H1 (cell line): ENCODE measurements at regions not wholly inside any gene's neighbourhood (a gene's known extent, or its start where the extent isn't known, plus 50 kb on each side); places are given as distances from the start of the nearest gene placed in this dataset.

Experiments used
- CTCF ChIA-PET: fragments of 300-600 bp; sonication (Branson Sonifier 250); formaldehyde crosslinking; loops from one replicate; lab custom pipeline; 2021; ENCODE audit not compliant: partially characterized antibody; lab: Charles Lee
- POLR2A ChIA-PET: fragments of 300-600 bp; sonication (Branson Sonifier 250); formaldehyde crosslinking; loops from one replicate; lab custom pipeline; 2021; ENCODE audit warnings: inconsistent platforms; ENCODE audit not compliant: partially characterized antibody; lab: Charles Lee
- DNase-seq, 2 experiments: peaks; one replicate each; pipeline versions ENCODE4 v3.0.0 to v3.0.0-alpha.2; 2010 to 2022; ENCODE audit warnings: low spot score in 2 of 2, low read depth in 1 of 2, mixed read lengths in 1 of 2
- FAIRE-seq: peaks from 2 replicates; lab custom pipeline; 2011; peaks lifted over from hg19 to GRCh38; lab: Jason Lieb, UNC
- H2AFZ ChIP-seq: 2 replicates; pipeline ENCODE4 v1.8.1; 2012; ENCODE audit warnings: low read length, inconsistent platforms
- H2AK5ac ChIP-seq: 2 replicates; pipeline ENCODE4 v1.6.1; 2013; ENCODE audit warnings: low read depth, low read length
- H2BK120ac ChIP-seq: replicated peaks from 2 replicates; pipeline ENCODE3; 2013; ENCODE audit warnings: low read depth, low read length, inconsistent platforms
- H2BK12ac ChIP-seq: 2 replicates; pipeline ENCODE4 v1.6.1; 2013; ENCODE audit warnings: low read depth, low read length
- H2BK15ac ChIP-seq: 2 replicates; pipeline ENCODE4 v1.6.1; 2013; ENCODE audit warnings: low read length
- H2BK20ac ChIP-seq: 2 replicates; pipeline ENCODE4 v1.6.1; 2013; ENCODE audit warnings: low read length
- H2BK5ac ChIP-seq: 2 replicates; pipeline ENCODE4 v1.6.1; 2013; ENCODE audit warnings: low read depth, low read length
- H3K14ac ChIP-seq: 2 replicates; pipeline ENCODE4 v1.6.1; 2013; ENCODE audit warnings: inconsistent platforms; ENCODE audit not compliant: insufficient read length
- H3K18ac ChIP-seq: 2 replicates; pipeline ENCODE4 v1.6.1; 2013; ENCODE audit warnings: low read length; ENCODE audit errors: extremely low read depth
- H3K23ac ChIP-seq: 2 replicates; pipeline ENCODE4 v1.6.1; 2013; ENCODE audit warnings: inconsistent platforms; ENCODE audit not compliant: insufficient read length
- H3K23me2 ChIP-seq: 2 replicates; pipeline ENCODE4 v1.6.1; 2013; ENCODE audit warnings: low read depth, low read length
- H3K27ac ChIP-seq: 2 replicates; pipeline ENCODE4 v1.6.1; 2011; ENCODE audit warnings: low read depth, low read length, inconsistent platforms
- H3K27me3 ChIP-seq, 4 experiments: replicated peaks in 1 of 4; 1 replicate in 1 of 4; 2 replicates in 3 of 4; pipeline versions ENCODE4 v1.6.1 to v1.8.1; 2011 to 2013; ENCODE audit warnings: low read length in 3 of 4, mild to moderate bottlenecking in 3 of 4, inconsistent platforms in 2 of 4, mixed read lengths in 2 of 4, moderate library complexity in 1 of 4; ENCODE audit not compliant: control insufficient read depth in 3 of 4, insufficient read depth in 3 of 4; ENCODE audit errors: extremely low read depth in 1 of 4
- H3K36me3 ChIP-seq, 4 experiments: 2 replicates each; pipeline versions ENCODE4 v1.6.1 to v1.8.1; 2011 to 2013; ENCODE audit warnings: mild to moderate bottlenecking in 4 of 4, low read length in 3 of 4, moderate library complexity in 2 of 4, control low read depth in 1 of 4, inconsistent platforms in 1 of 4; ENCODE audit not compliant: insufficient read depth in 4 of 4, control insufficient read depth in 2 of 4
- H3K4ac ChIP-seq: replicated peaks from 2 replicates; pipeline ENCODE3; 2013; ENCODE audit warnings: low read length, low read depth, mixed read lengths, inconsistent platforms; ENCODE audit not compliant: insufficient read length
- H3K4me1 ChIP-seq, 4 experiments: replicated peaks in 1 of 4; 1 replicate in 1 of 4; 2 replicates in 3 of 4; pipeline versions ENCODE4 v1.6.1 to v1.8.1; 2011 to 2013; ENCODE audit warnings: low read length in 3 of 4, inconsistent platforms in 2 of 4, mixed read lengths in 1 of 4; ENCODE audit not compliant: insufficient read depth in 4 of 4, control insufficient read depth in 3 of 4
- H3K4me2 ChIP-seq, 2 experiments: 2 replicates each; pipeline versions ENCODE4 v1.6.1 to v1.8.1; 2011 to 2013; ENCODE audit warnings: low read depth in 2 of 2, low read length in 2 of 2, control low read depth in 1 of 2, inconsistent platforms in 1 of 2, mild to moderate bottlenecking in 1 of 2; ENCODE audit not compliant: insufficient read depth in 1 of 2
- H3K4me3 ChIP-seq, 4 experiments: fragments of 200-600, 300-600 bp in 1 of 4; sonication (generic), shearing (Covaris generic), sonication (Bioruptor Twin) in 1 of 4; 2 replicates each; pipeline versions ENCODE4 v1.5.1 to v1.8.1; 2011 to 2016; ENCODE audit warnings: low read length in 4 of 4, low read depth in 3 of 4, control low read depth in 2 of 4, inconsistent platforms in 2 of 4, mild to moderate bottlenecking in 2 of 4, mixed read lengths in 1 of 4, moderate library complexity in 1 of 4; ENCODE audit not compliant: insufficient read depth in 2 of 4; ENCODE audit errors: extremely low read depth in 1 of 4
- H3K56ac ChIP-seq: replicated peaks from 2 replicates; pipeline ENCODE3; 2013; ENCODE audit warnings: low read depth, mild to moderate bottlenecking, mixed read lengths, low read length, inconsistent platforms; ENCODE audit not compliant: insufficient read length
- H3K79me1 ChIP-seq: 2 replicates; pipeline ENCODE4 v1.6.1; 2013; ENCODE audit warnings: low read depth, low read length, control low read depth
- H3K79me2 ChIP-seq, 2 experiments: 2 replicates each; pipeline versions ENCODE4 v1.6.1 to v1.8.1; 2012 to 2013; ENCODE audit warnings: low read length in 2 of 2, mild to moderate bottlenecking in 2 of 2, inconsistent platforms in 1 of 2; ENCODE audit not compliant: insufficient read depth in 2 of 2, control insufficient read depth in 1 of 2
- H3K9ac ChIP-seq, 4 experiments: replicated peaks in 1 of 4; 1 replicate in 1 of 4; 2 replicates in 3 of 4; pipeline versions ENCODE4 v1.6.1 to v1.8.1; 2011 to 2013; ENCODE audit warnings: low read depth in 3 of 4, low read length in 3 of 4, control low read depth in 2 of 4, mild to moderate bottlenecking in 2 of 4, moderate library complexity in 2 of 4, inconsistent platforms in 1 of 4; ENCODE audit errors: extremely low read depth in 1 of 4
- H3K9me3 ChIP-seq, 2 experiments: 2 replicates each; pipeline versions ENCODE4 v1.6.1 to v1.8.1; 2012 to 2013; ENCODE audit warnings: mild to moderate bottlenecking in 2 of 2, moderate library complexity in 2 of 2, control low read depth in 1 of 2, inconsistent platforms in 1 of 2, low read depth in 1 of 2, low read length in 1 of 2, mixed read lengths in 1 of 2; ENCODE audit not compliant: insufficient read depth in 2 of 2
- H4K20me1 ChIP-seq, 2 experiments: replicated peaks in 1 of 2; 2 replicates each; pipeline versions ENCODE3 to v1.8.1; 2011 to 2013; ENCODE audit warnings: inconsistent platforms in 2 of 2, low read length in 2 of 2, mild to moderate bottlenecking in 1 of 2; ENCODE audit not compliant: insufficient read depth in 2 of 2, control insufficient read depth in 1 of 2
- H4K5ac ChIP-seq: 2 replicates; pipeline ENCODE4 v1.6.1; 2013; ENCODE audit warnings: low read length, low read depth, mixed read lengths, inconsistent platforms; ENCODE audit not compliant: insufficient read length
- H4K8ac ChIP-seq: 2 replicates; pipeline ENCODE4 v1.8.0; 2013; ENCODE audit warnings: mild to moderate bottlenecking, moderate library complexity, low read length, inconsistent platforms; ENCODE audit not compliant: insufficient read depth; ENCODE audit errors: extremely low read depth
- H4K91ac ChIP-seq: replicated peaks from 2 replicates; pipeline ENCODE3; 2013; ENCODE audit warnings: low read length, mixed read lengths, inconsistent platforms; ENCODE audit not compliant: insufficient read length
- CHD2 ChIP-seq: IDR thresholded peaks from 2 replicates; pipeline ENCODE4 v1.6.1; 2012; ENCODE audit warnings: low read length, improper control_type of control experiment
- CREB1 ChIP-seq: IDR thresholded peaks from 2 replicates; pipeline ENCODE4 v1.6.1; 2012; ENCODE audit warnings: inconsistent platforms
- FOSL1 ChIP-seq: IDR thresholded peaks from 2 replicates; pipeline ENCODE4 v1.6.1; 2011; ENCODE audit warnings: mild to moderate bottlenecking, low read depth, low read length, moderate library complexity; ENCODE audit not compliant: insufficient read depth
- HDAC2 ChIP-seq, 2 experiments: fragments of 300-600 bp in 1 of 2; sonication (generic) in 1 of 2; IDR thresholded peaks; 2 replicates each; pipeline ENCODE4 v1.6.1; 2011 to 2012; ENCODE audit warnings: low read depth in 2 of 2, low read length in 2 of 2, mild to moderate bottlenecking in 2 of 2, moderate library complexity in 2 of 2, borderline replicate concordance in 1 of 2, inconsistent platforms in 1 of 2
- KDM5A ChIP-seq: fragments of 200-600 bp; IDR thresholded peaks from 2 replicates; pipeline ENCODE4 v1.7.1; 2012; ENCODE audit warnings: mild to moderate bottlenecking, low read length, inconsistent platforms, mixed read lengths
- POU5F1 ChIP-seq: IDR thresholded peaks from 2 replicates; pipeline ENCODE4 v1.6.1; 2011; ENCODE audit warnings: low read depth, mild to moderate bottlenecking, low read length, moderate library complexity
- SIN3A ChIP-seq, 2 experiments: IDR thresholded peaks in 1 of 2; conservative IDR thresholded peaks in 1 of 2; 2 replicates each; pipeline ENCODE4 v1.6.1; 2011 to 2012; ENCODE audit warnings: low read length in 2 of 2, improper control_type of control experiment in 1 of 2, low read depth in 1 of 2, mild to moderate bottlenecking in 1 of 2
- SP1 ChIP-seq: IDR thresholded peaks from 2 replicates; pipeline ENCODE4 v1.6.1; 2011; ENCODE audit warnings: low read depth, low read length
- SRF ChIP-seq: IDR thresholded peaks from 2 replicates; pipeline ENCODE4 v1.6.1; 2011; ENCODE audit warnings: mild to moderate bottlenecking, low read depth, low read length, moderate library complexity
- SUZ12 ChIP-seq: fragments of 200-600 bp; sonication (generic); IDR thresholded peaks from 2 replicates; pipeline ENCODE4 v1.6.1; 2012; ENCODE audit warnings: mild to moderate bottlenecking, inconsistent platforms, low read length, moderate library complexity, mixed read lengths
- TCF12 ChIP-seq: IDR thresholded peaks from 2 replicates; pipeline ENCODE4 v1.6.1; 2011; ENCODE audit warnings: low read depth, mild to moderate bottlenecking, low read length
- USF2 ChIP-seq: IDR thresholded peaks from 2 replicates; pipeline ENCODE4 v1.6.1; 2011; ENCODE audit warnings: low read length, improper control_type of control experiment
- WGBS, 2 experiments: shearing (Covaris generic) in 1 of 2; methylation state at CpG; one replicate each; pipeline versions ENCODE4 v1.1.6 to v1.1.7; 2013 to 2015; ENCODE audit warnings: low lambda C conversion rate in 2 of 2, mixed read lengths in 2 of 2, inconsistent platforms in 1 of 2, low coverage in 1 of 2, missing lambda C conversion rate in 1 of 2; ENCODE audit not compliant: insufficient replicate concordance in 2 of 2, insufficient coverage in 1 of 2, insufficient read length in 1 of 2; ENCODE audit errors: extremely low coverage in 1 of 2, missing lambda C conversion rate in 1 of 2; 5-methylcytosine and 5-hydroxymethylcytosine counted together

GRCh38 chr3:182124187-182124586 lies 412.5 kb downstream of the SOX2 start:
- WGBS, 2 experiments: 97% methylated on average over 3 of the region's 3 CpGs; no CpG with 5 or more reads in 1 of the 2 experiments
- Histone ChIP-seq H3K23me2 (no peaks in the 10 kb centered on the region), H2BK20ac (no peak overlapping the region), H3K23ac (no peak overlapping the region), H3K14ac (no peak overlapping the region), H2AFZ (no peak overlapping the region), H2BK15ac (no peak overlapping the region), H3K56ac (no peak overlapping the region), H3K9ac (no peak overlapping the region), H4K20me1 (peaks cover 0 to 2% of the 10 kb centered on the region in 2 experiments), H3K27me3 (peaks cover 16 to 49% (median 24%) of the 10 kb centered on the region in 4 experiments), H4K91ac (no peak overlapping the region), H3K4me2 (no peak overlapping the region), H3K27ac (no peak overlapping the region), H3K4me3 (no peak overlapping the region), H3K18ac (no peak overlapping the region), H3K4ac (no peak overlapping the region), H2BK12ac (no peak overlapping the region), H3K79me2 (no peaks in the 10 kb centered on the region), H2BK5ac (no peak overlapping the region), H3K79me1 (no peaks in the 10 kb centered on the region), H3K36me3 (no peaks in the 10 kb centered on the region), H2BK120ac (no peak overlapping the region), H3K4me1 (peaks cover 0 to 3% (median 0%) of the 10 kb centered on the region in 4 experiments; a peak in 2 of 7 replicates), H2AK5ac (no peak overlapping the region), H3K9me3 (no peaks in the 10 kb centered on the region), H4K5ac (no peak overlapping the region), H4K8ac (no peak overlapping the region)
- no peak for DNase-seq
- ChIA-PET CTCF (no interaction called here), POLR2A (no interaction called here)
- no peak for FAIRE-seq
- TF ChIP-seq SRF (no peak), TCF12 (no peak), CHD2 (no peak), POU5F1 (no peak), SIN3A (conservative IDR thresholded peaks at IDR 0.05 in 1 of 2, IDR thresholded peaks at IDR 0.05 in 1 of 2; ENCODE audit: low read depth in 1 of 2, low read length in 2 of 2) (no peak), FOSL1 (no peak), USF2 (no peak), KDM5A (no peak), HDAC2 (IDR thresholded peaks at IDR 0.05; ENCODE audit: borderline replicate concordance in 1 of 2, low read depth in 2 of 2, low read length in 2 of 2) (no peak), SUZ12 (no peak), CREB1 (no peak), SP1 (no peak)
